ENCODE measurements at regions not wholly inside any gene's neighbourhood (a gene's known extent, or its start where the extent isn't known, plus 50 kb on each side); places are given as distances from the start of the nearest gene placed in this dataset.

- TF ChIP-seq POLR2A (IDR thresholded peaks at IDR 0.05) (no peak), CTCF (IDR thresholded peaks at IDR 0.05) (no peak)
Observed at GRCh38 chr4:38581426-38582106, 82.4 kb upstream of the KLF3 start.

Data from right lobe of liver (tissue), 4 donors.